ENCODE measurements at regions not wholly inside any gene's neighbourhood (a gene's known extent, or its start where the extent isn't known, plus 50 kb on each side); places are given as distances from the start of the nearest gene placed in this dataset.
"Not testable (repeated sequence)": the region's sequence is repeated elsewhere in the genome, so short reads cannot be mapped to it uniquely, and the experiment has no call there.

- DNase-seq (ENCODE audit: low read depth): no peak
- no peak overlapping the region for H3K4me3 ChIP-seq (ENCODE audit: low read length)
- no peak for TF ChIP-seq CTCF (conservative IDR thresholded peaks at IDR 0.05; ENCODE audit: low read depth, low read length)
Observed at GRCh38 chr2:220366765-220367164, 739.3 kb downstream of the SLC4A3 start.

- no peak for TF ChIP-seq CTCF (conservative IDR thresholded peaks at IDR 0.05; ENCODE audit: low read depth, low read length)
- no peak overlapping the region for H3K4me3 ChIP-seq (ENCODE audit: low read length)
- no peak for DNase-seq (ENCODE audit: low read depth)
Observed at GRCh38 chr2:220370764-220371163, 743.3 kb downstream of the SLC4A3 start.

- TF ChIP-seq CTCF (conservative IDR thresholded peaks at IDR 0.05; ENCODE audit: low read depth, low read length): no peak
- H3K4me3 ChIP-seq (ENCODE audit: low read length): no peak overlapping the region
- DNase-seq (ENCODE audit: low read depth): no peak
Observed at GRCh38 chr2:220371211-220371610, 743.8 kb downstream of the SLC4A3 start.

- no peak overlapping the region for H3K4me3 ChIP-seq (ENCODE audit: low read length)
- TF ChIP-seq CTCF (conservative IDR thresholded peaks at IDR 0.05; ENCODE audit: low read depth, low read length): no peak
- DNase-seq (ENCODE audit: low read depth): no peak
Observed at GRCh38 chr2:220373878-220374277, 746.4 kb downstream of the SLC4A3 start.

GRCh38 chr2:220374282-220374681, 746.9 kb downstream of the SLC4A3 start:
- no peak for DNase-seq (ENCODE audit: low read depth)
- no peak for TF ChIP-seq CTCF (conservative IDR thresholded peaks at IDR 0.05; ENCODE audit: low read depth, low read length)
- H3K4me3 ChIP-seq (ENCODE audit: low read length): no peak overlapping the region

GRCh38 chr2:220377482-220378155, 750.2 kb downstream of the SLC4A3 start:
- no peak overlapping the region for H3K4me3 ChIP-seq (ENCODE audit: low read length)
- no peak for TF ChIP-seq CTCF (conservative IDR thresholded peaks at IDR 0.05; ENCODE audit: low read depth, low read length)
- DNase-seq (ENCODE audit: low read depth): no peak

GRCh38 chr2:220387758-220388157, 760.3 kb downstream of the SLC4A3 start:
- not testable (repeated sequence) for H3K4me3 ChIP-seq (ENCODE audit: low read length); DNase-seq (ENCODE audit: low read depth)
